ENCODE measurements at regions not wholly inside any gene's neighbourhood (a gene's known extent, or its start where the extent isn't known, plus 50 kb on each side); places are given as distances from the start of the nearest gene placed in this dataset.
"Not testable (repeated sequence)": the region's sequence is repeated elsewhere in the genome, so short reads cannot be mapped to it uniquely, and the experiment has no call there.

- DNase-seq (ENCODE audit: low spot score): no peak
- in situ Hi-C loops (cut with MboI; ENCODE audit: low sequenced_read_pairs, unreplicated experiment): no loop called here
Observed at GRCh38 chr2:4791488-4791887, 900.7 kb upstream of the SOX11 start.

DNA sequence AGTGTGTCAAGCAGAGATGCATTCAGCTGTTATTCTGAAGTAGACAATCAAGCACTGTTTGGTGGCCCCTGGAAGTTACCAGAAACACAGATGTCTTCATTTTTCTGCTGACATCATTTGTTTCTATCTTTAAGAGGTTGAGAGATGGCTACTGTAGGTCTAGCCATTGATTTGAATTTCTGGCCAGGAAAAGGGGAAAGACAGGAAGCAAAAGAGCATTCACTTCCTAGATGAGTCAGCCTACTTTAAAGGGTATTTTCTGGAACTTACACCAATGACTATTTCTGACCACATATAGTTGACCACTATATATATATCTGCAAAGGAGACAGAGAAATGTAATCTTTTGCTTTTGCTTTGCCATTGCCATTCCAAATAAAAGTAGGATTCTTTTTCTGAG is 900.1 kb upstream of the SOX11 start:
- in situ Hi-C loops (cut with MboI; ENCODE audit: low sequenced_read_pairs, unreplicated experiment): no loop called here
- TF ChIP-seq, protein P1, sequence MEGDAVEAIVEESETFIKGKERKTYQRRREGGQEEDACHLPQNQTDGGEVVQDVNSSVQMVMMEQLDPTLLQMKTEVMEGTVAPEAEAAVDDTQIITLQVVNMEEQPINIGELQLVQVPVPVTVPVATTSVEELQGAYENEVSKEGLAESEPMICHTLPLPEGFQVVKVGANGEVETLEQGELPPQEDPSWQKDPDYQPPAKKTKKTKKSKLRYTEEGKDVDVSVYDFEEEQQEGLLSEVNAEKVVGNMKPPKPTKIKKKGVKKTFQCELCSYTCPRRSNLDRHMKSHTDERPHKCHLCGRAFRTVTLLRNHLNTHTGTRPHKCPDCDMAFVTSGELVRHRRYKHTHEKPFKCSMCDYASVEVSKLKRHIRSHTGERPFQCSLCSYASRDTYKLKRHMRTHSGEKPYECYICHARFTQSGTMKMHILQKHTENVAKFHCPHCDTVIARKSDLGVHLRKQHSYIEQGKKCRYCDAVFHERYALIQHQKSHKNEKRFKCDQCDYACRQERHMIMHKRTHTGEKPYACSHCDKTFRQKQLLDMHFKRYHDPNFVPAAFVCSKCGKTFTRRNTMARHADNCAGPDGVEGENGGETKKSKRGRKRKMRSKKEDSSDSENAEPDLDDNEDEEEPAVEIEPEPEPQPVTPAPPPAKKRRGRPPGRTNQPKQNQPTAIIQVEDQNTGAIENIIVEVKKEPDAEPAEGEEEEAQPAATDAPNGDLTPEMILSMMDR (IDR thresholded peaks at IDR 0.05; ENCODE audit: borderline replicate concordance, control extremely low read depth, extremely low read depth, insufficient read depth, missing control alignments): no peak

More at GRCh38 chr2:4791488-4791887, 900.7 kb upstream of the SOX11 start:
- TF ChIP-seq, protein P1 (IDR thresholded peaks at IDR 0.05; ENCODE audit: borderline replicate concordance, control extremely low read depth, extremely low read depth, insufficient read depth, missing control alignments): no peak

DNA sequence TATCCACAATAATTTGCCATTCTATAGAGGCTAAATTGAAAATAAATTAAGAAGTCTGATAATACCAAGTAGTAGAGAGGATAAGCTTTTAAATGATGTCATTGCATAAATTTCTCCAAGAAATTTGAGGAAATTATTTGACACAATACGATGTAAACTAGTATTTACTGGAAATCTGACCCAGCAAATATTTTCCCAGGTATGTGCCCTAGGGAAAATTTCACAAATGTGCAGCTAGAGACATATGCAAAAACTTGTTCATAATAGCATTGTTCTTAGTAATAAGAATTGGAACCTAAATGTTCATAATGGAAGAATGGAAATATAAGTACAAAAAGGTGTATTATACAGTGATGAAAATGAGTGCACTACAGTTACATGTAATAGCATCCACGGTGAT is 888.8 kb upstream of the SOX11 start:
- in situ Hi-C loops (cut with MboI; ENCODE audit: low sequenced_read_pairs, unreplicated experiment): no loop called here
- TF ChIP-seq, protein P1 (IDR thresholded peaks at IDR 0.05; ENCODE audit: borderline replicate concordance, control extremely low read depth, extremely low read depth, insufficient read depth, missing control alignments): no peak
- DNase-seq (ENCODE audit: low spot score): no peak

More for the DNA sequence above, 900.1 kb upstream of the SOX11 start:
- DNase-seq (ENCODE audit: low spot score): no peak

DNA sequence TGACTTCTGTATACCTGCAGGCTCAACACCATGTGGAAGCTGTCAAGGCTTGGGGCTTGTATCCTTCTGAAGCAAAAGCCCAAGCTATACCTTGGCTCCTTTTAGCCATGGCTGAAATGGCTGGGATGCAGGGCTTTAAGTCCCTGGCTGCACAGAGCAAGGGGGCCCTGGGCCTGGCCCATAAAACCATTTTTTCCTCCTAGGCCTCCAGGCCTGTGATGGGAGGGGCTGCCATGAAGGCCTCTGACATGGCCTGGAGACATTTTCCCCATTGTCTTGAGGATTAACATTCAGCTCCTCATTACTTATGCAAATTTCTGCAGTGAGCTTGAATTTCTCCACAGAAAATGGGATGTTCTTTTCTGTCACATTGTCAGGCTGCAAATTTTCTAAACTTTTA is 878.0 kb upstream of the SOX11 start:
- in situ Hi-C loops (cut with MboI; ENCODE audit: low sequenced_read_pairs, unreplicated experiment); DNase-seq (ENCODE audit: low spot score): not testable (repeated sequence)

- DNase-seq (ENCODE audit: low spot score): no peak
- in situ Hi-C loops (cut with MboI; ENCODE audit: low sequenced_read_pairs, unreplicated experiment): no loop called here
- TF ChIP-seq, protein P1 (IDR thresholded peaks at IDR 0.05; ENCODE audit: borderline replicate concordance, control extremely low read depth, extremely low read depth, insufficient read depth, missing control alignments): no peak
Observed at GRCh38 chr2:4827836-4828235, 864.3 kb upstream of the SOX11 start.

- in situ Hi-C loops (cut with MboI; ENCODE audit: low sequenced_read_pairs, unreplicated experiment): no loop called here
- TF ChIP-seq, protein P1 (IDR thresholded peaks at IDR 0.05; ENCODE audit: borderline replicate concordance, control extremely low read depth, extremely low read depth, insufficient read depth, missing control alignments): no peak
- no peak for DNase-seq (ENCODE audit: low spot score)
Observed at GRCh38 chr2:4828682-4829374, 863.4 kb upstream of the SOX11 start.

GRCh38 chr2:4831751-4832150 is 860.4 kb upstream of the SOX11 start:
- in situ Hi-C loops (cut with MboI; ENCODE audit: low sequenced_read_pairs, unreplicated experiment): no loop called here
- no peak for DNase-seq (ENCODE audit: low spot score)
- TF ChIP-seq, protein P1 (IDR thresholded peaks at IDR 0.05; ENCODE audit: borderline replicate concordance, control extremely low read depth, extremely low read depth, insufficient read depth, missing control alignments): no peak
